ENCODE measurements at regions not wholly inside any gene's neighbourhood (a gene's known extent, or its start where the extent isn't known, plus 50 kb on each side); places are given as distances from the start of the nearest gene placed in this dataset.

- H3K4me3 ChIP-seq = no peak overlapping the region
- no peak for DNase-seq (ENCODE audit: low spot score)
- no peaks in the 10 kb centered on the region for H3K36me3 ChIP-seq (replicated peaks; ENCODE audit: insufficient read depth, low read depth)
- no peak for TF ChIP-seq CTCF (IDR thresholded peaks at IDR 0.05; ENCODE audit: poor library complexity)
- TF ChIP-seq EZH2 (IDR thresholded peaks at IDR 0.05; ENCODE audit: borderline replicate concordance) = no peak
- no peak for TF ChIP-seq EZH2phosphoT487 (IDR thresholded peaks at IDR 0.05; ENCODE audit: low read depth, severe bottlenecking, unreplicated experiment)
- no peaks in the 10 kb centered on the region for H3K9me3 ChIP-seq (ENCODE audit: low read depth)
- 59% methylated on average over 2 of the region's 2 CpGs for WGBS (ENCODE audit: low lambda C conversion rate, missing lambda C conversion rate)
- H4K20me1 ChIP-seq (ENCODE audit: insufficient read depth, poor library complexity, severe bottlenecking) = no peaks in the 10 kb centered on the region
- H3K9me2 ChIP-seq (replicated peaks; ENCODE audit: insufficient read depth) = no peaks in the 10 kb centered on the region
- H3K4me2 ChIP-seq = no peak overlapping the region
- peak overlapping the region; percentile 70 for H3K27ac ChIP-seq
- H3K27me3 ChIP-seq = no peaks in the 10 kb centered on the region
- H3K4me1 ChIP-seq (ENCODE audit: insufficient read depth) = no peaks in the 10 kb centered on the region
- no peak overlapping the region for H2AFZ ChIP-seq
- H3K79me2 ChIP-seq = no peaks in the 10 kb centered on the region
Measured at GRCh38 chr2:65813631-65814173, 381.3 kb upstream of the SPRED2 start.

- Histone ChIP-seq H3K9me2 (replicated peaks; ENCODE audit: insufficient read depth) (no peaks in the 10 kb centered on the region), H3K27ac (peak overlapping the region; percentile 70), H3K79me2 (no peaks in the 10 kb centered on the region), H4K20me1 (ENCODE audit: insufficient read depth, poor library complexity, severe bottlenecking) (no peaks in the 10 kb centered on the region), H3K36me3 (replicated peaks; ENCODE audit: insufficient read depth, low read depth) (no peaks in the 10 kb centered on the region), H3K27me3 (no peaks in the 10 kb centered on the region), H2AFZ (no peak overlapping the region), H3K4me3 (no peak overlapping the region), H3K9me3 (ENCODE audit: low read depth) (no peaks in the 10 kb centered on the region), H3K4me1 (ENCODE audit: insufficient read depth) (no peaks in the 10 kb centered on the region), H3K4me2 (no peak overlapping the region)
- no peak for DNase-seq (ENCODE audit: low spot score)
- TF ChIP-seq CTCF (IDR thresholded peaks at IDR 0.05; ENCODE audit: poor library complexity) = no peak
- TF ChIP-seq EZH2phosphoT487 (IDR thresholded peaks at IDR 0.05; ENCODE audit: low read depth, severe bottlenecking, unreplicated experiment) = no peak
- no peak for TF ChIP-seq EZH2 (IDR thresholded peaks at IDR 0.05; ENCODE audit: borderline replicate concordance)
- 79% methylated on average over 3 of the region's 3 CpGs for WGBS (ENCODE audit: low lambda C conversion rate, missing lambda C conversion rate)
Measured at GRCh38 chr2:65812887-65813286, 380.5 kb upstream of the SPRED2 start.

- no peak for TF ChIP-seq EZH2 (IDR thresholded peaks at IDR 0.05; ENCODE audit: borderline replicate concordance)
- no peaks in the 10 kb centered on the region for H4K20me1 ChIP-seq (ENCODE audit: insufficient read depth, poor library complexity, severe bottlenecking)
- no peaks in the 10 kb centered on the region for H3K79me2 ChIP-seq
- no peak overlapping the region for H2AFZ ChIP-seq
- H3K27ac ChIP-seq = no peak overlapping the region
- no peaks in the 10 kb centered on the region for H3K4me1 ChIP-seq (ENCODE audit: insufficient read depth)
- no peaks in the 10 kb centered on the region for H3K9me2 ChIP-seq (replicated peaks; ENCODE audit: insufficient read depth)
- H3K36me3 ChIP-seq (replicated peaks; ENCODE audit: insufficient read depth, low read depth) = no peaks in the 10 kb centered on the region
- no peak overlapping the region for H3K4me3 ChIP-seq
- H3K9me3 ChIP-seq (ENCODE audit: low read depth) = no peaks in the 10 kb centered on the region
- WGBS (ENCODE audit: low lambda C conversion rate, missing lambda C conversion rate) = 95% methylated on average over 4 of the region's 4 CpGs
- no peak overlapping the region for H3K4me2 ChIP-seq
- H3K27me3 ChIP-seq = no peaks in the 10 kb centered on the region
- DNase-seq (ENCODE audit: low spot score) = no peak
Measured at GRCh38 chr2:65807942-65808341, 375.5 kb upstream of the SPRED2 start.

GRCh38 chr2:65804777-65805176, 372.4 kb upstream of the SPRED2 start:
- no peak overlapping the region for H3K4me3 ChIP-seq
- H4K20me1 ChIP-seq (ENCODE audit: insufficient read depth, poor library complexity, severe bottlenecking) = no peaks in the 10 kb centered on the region
- no peaks in the 10 kb centered on the region for H3K36me3 ChIP-seq (replicated peaks; ENCODE audit: insufficient read depth, low read depth)
- no peaks in the 10 kb centered on the region for H3K27me3 ChIP-seq
- H3K4me2 ChIP-seq = no peak overlapping the region
- 97% methylated on average over 3 of the region's 3 CpGs for WGBS (ENCODE audit: low lambda C conversion rate, missing lambda C conversion rate)
- H3K79me2 ChIP-seq = no peaks in the 10 kb centered on the region
- no peaks in the 10 kb centered on the region for H3K9me2 ChIP-seq (replicated peaks; ENCODE audit: insufficient read depth)
- no peak for DNase-seq (ENCODE audit: low spot score)
- no peak overlapping the region for H2AFZ ChIP-seq
- H3K9me3 ChIP-seq (ENCODE audit: low read depth) = no peaks in the 10 kb centered on the region
- no peaks in the 10 kb centered on the region for H3K4me1 ChIP-seq (ENCODE audit: insufficient read depth)
- TF ChIP-seq EZH2phosphoT487 (IDR thresholded peaks at IDR 0.05; ENCODE audit: low read depth, severe bottlenecking, unreplicated experiment) (no peak), EZH2 (IDR thresholded peaks at IDR 0.05; ENCODE audit: borderline replicate concordance) (no peak), CTCF (IDR thresholded peaks at IDR 0.05; ENCODE audit: poor library complexity) (no peak)
- H3K27ac ChIP-seq = no peak overlapping the region
